ENCODE measurements at regions not wholly inside any gene's neighbourhood (a gene's known extent, or its start where the extent isn't known, plus 50 kb on each side); places are given as distances from the start of the nearest gene placed in this dataset.

GRCh38 chr2:122575076-122575475 is 819.6 kb downstream of the TSN start:
- Histone ChIP-seq H3K9ac (ENCODE audit: low read length) (no peak overlapping the region), H3K9me3 (ENCODE audit: control extremely low read depth in 1 of 3, control insufficient read depth in 2 of 3, insufficient read depth in 1 of 3, low read length in 2 of 3) (peaks cover 0 to 9% (median 0%) of the 10 kb centered on the region in 3 donors), H3K4me2 (replicated peaks; ENCODE audit: low read depth, low read length, poor library complexity, severe bottlenecking) (no peak overlapping the region), H3K4me1 (ENCODE audit: control insufficient read depth in 2 of 2, insufficient read depth in 2 of 2, low read length in 2 of 2) (no peaks in the 10 kb centered on the region), H3K79me2 (ENCODE audit: control insufficient read depth, insufficient read depth, low read length) (no peaks in the 10 kb centered on the region), H3K27ac (ENCODE audit: low read length in 2 of 2) (no peak overlapping the region), H2AFZ (ENCODE audit: insufficient read depth, low read depth, low read length, poor library complexity, severe bottlenecking) (no peak overlapping the region), H3K36me3 (replicated peaks in 1 of 2; ENCODE audit: control extremely low read depth in 1 of 2, control insufficient read depth in 1 of 2, extremely low read depth in 1 of 2, insufficient read depth in 2 of 2, low read length in 1 of 2) (no peaks in the 10 kb centered on the region), H4K20me1 (ENCODE audit: control insufficient read depth, insufficient read depth, low read length, poor library complexity, severe bottlenecking) (no peaks in the 10 kb centered on the region), H3K27me3 (replicated peaks in 1 of 4; ENCODE audit: control extremely low read depth in 1 of 4, control insufficient read depth in 3 of 4, insufficient read depth in 4 of 4, low read length in 3 of 4) (no peaks in the 10 kb centered on the region), H3K4me3 (ENCODE audit: control extremely low read depth in 1 of 5, extremely low read depth in 1 of 5, insufficient read depth in 1 of 5, low read depth in 2 of 5, low read length in 4 of 5) (no peak overlapping the region)
- H3K27me3 Mint-ChIP-seq: no peaks in the 10 kb centered on the region
- H3K27ac Mint-ChIP-seq: no peak overlapping the region
- POLR2A ChIA-PET: no interaction called here
- CTCF ChIA-PET: no interaction called here
- H3K9me3 Mint-ChIP-seq (ENCODE audit: insufficient read depth): peaks cover 3% of the 10 kb centered on the region
- intact Hi-C loops (cut with micrococcal nuclease): no loop called here
- TF ChIP-seq EZH2 (IDR thresholded peaks at IDR 0.05; ENCODE audit: borderline replicate concordance, insufficient read depth, low read depth, low read length, poor library complexity, severe bottlenecking) (no peak), CTCF (IDR thresholded peaks at IDR 0.05) (no peak)
- no peak overlapping the region for H3K4me3 Mint-ChIP-seq
- ATAC-seq (ENCODE audit: low read depth): no peak
- DNase-seq: no peak
- H3K4me1 Mint-ChIP-seq: no peaks in the 10 kb centered on the region

- Mint-ChIP-seq H3K9me3 (ENCODE audit: insufficient read depth) (peaks cover 7% of the 10 kb centered on the region), H3K4me3 (no peak overlapping the region), H3K27ac (no peak overlapping the region), H3K4me1 (no peaks in the 10 kb centered on the region), H3K27me3 (no peaks in the 10 kb centered on the region)
- Histone ChIP-seq H3K36me3 (replicated peaks in 1 of 2; ENCODE audit: control extremely low read depth in 1 of 2, control insufficient read depth in 1 of 2, extremely low read depth in 1 of 2, insufficient read depth in 2 of 2, low read length in 1 of 2) (no peaks in the 10 kb centered on the region), H4K20me1 (ENCODE audit: control insufficient read depth, insufficient read depth, low read length, poor library complexity, severe bottlenecking) (no peaks in the 10 kb centered on the region), H3K79me2 (ENCODE audit: control insufficient read depth, insufficient read depth, low read length) (no peaks in the 10 kb centered on the region), H3K27ac (ENCODE audit: low read length in 2 of 2) (no peak overlapping the region), H3K9ac (ENCODE audit: low read length) (no peak overlapping the region), H3K4me2 (replicated peaks; ENCODE audit: low read depth, low read length, poor library complexity, severe bottlenecking) (no peak overlapping the region), H3K4me1 (ENCODE audit: control insufficient read depth in 2 of 2, insufficient read depth in 2 of 2, low read length in 2 of 2) (no peaks in the 10 kb centered on the region), H3K27me3 (replicated peaks in 1 of 4; ENCODE audit: control extremely low read depth in 1 of 4, control insufficient read depth in 3 of 4, insufficient read depth in 4 of 4, low read length in 3 of 4) (no peaks in the 10 kb centered on the region), H2AFZ (ENCODE audit: insufficient read depth, low read depth, low read length, poor library complexity, severe bottlenecking) (no peak overlapping the region), H3K9me3 (ENCODE audit: control extremely low read depth in 1 of 3, control insufficient read depth in 2 of 3, insufficient read depth in 1 of 3, low read length in 2 of 3) (no peaks in the 10 kb centered on the region), H3K4me3 (ENCODE audit: control extremely low read depth in 1 of 5, extremely low read depth in 1 of 5, insufficient read depth in 1 of 5, low read depth in 2 of 5, low read length in 4 of 5) (no peak overlapping the region)
- ATAC-seq (ENCODE audit: low read depth) (no peak), DNase-seq (no peak)
- intact Hi-C loops (cut with micrococcal nuclease): no loop called here
- WGBS (ENCODE audit: insufficient coverage): 80% methylated on average over 1 of the region's 2 CpGs
- CTCF ChIA-PET: no interaction called here
- POLR2A ChIA-PET: no interaction called here
- peak; percentile 44 for TF ChIP-seq CTCF (IDR thresholded peaks at IDR 0.05)
- no peak for TF ChIP-seq EZH2 (IDR thresholded peaks at IDR 0.05; ENCODE audit: borderline replicate concordance, insufficient read depth, low read depth, low read length, poor library complexity, severe bottlenecking)
Measured at GRCh38 chr2:122583159-122583917, 827.9 kb downstream of the TSN start.
